NT2/D1 (cell line): ENCODE measurements at regions not wholly inside any gene's neighbourhood (a gene's known extent, or its start where the extent isn't known, plus 50 kb on each side); places are given as distances from the start of the nearest gene placed in this dataset.

Experiments used
- SUZ12 ChIP-seq: IDR thresholded peaks from 2 replicates; pipeline ENCODE4 v1.6.1; 2011; ENCODE audit not compliant: insufficient read length, insufficient read depth; ENCODE audit errors: extremely low read depth
- YY1 ChIP-seq: IDR thresholded peaks from 2 replicates; pipeline ENCODE4 v1.6.1; 2011; ENCODE audit not compliant: insufficient read length, insufficient read depth
- ZNF274 ChIP-seq: IDR thresholded peaks from 2 replicates; pipeline ENCODE4 v1.6.1; 2011; ENCODE audit warnings: mild to moderate bottlenecking, low read depth, low read length

- no peak for TF ChIP-seq ZNF274
- no peak for TF ChIP-seq YY1
- no peak for TF ChIP-seq SUZ12
These were observed 182.8 kb upstream of the MBL2 start for GRCh38 chr10:52955337-52955736.
